ENCODE measurements at regions not wholly inside any gene's neighbourhood (a gene's known extent, or its start where the extent isn't known, plus 50 kb on each side); places are given as distances from the start of the nearest gene placed in this dataset.
A peak's percentile ranks its signal among the peaks of the same experiment; 100 is the strongest.

GRCh38 chr19:29404951-29405727 lies 120.7 kb upstream of the VSTM2B start:
- peak; percentile 37 to 72 for DNase-seq (ENCODE audit: low spot score in 2 of 2, unreplicated experiment in 2 of 2)
- Mint-ChIP-seq H3K9me3 (no peaks in the 10 kb centered on the region), H3K4me3 (peak overlapping the region; percentile 47)

GRCh38 chr19:29405728-29405995 lies 120.1 kb upstream of the VSTM2B start:
- TF ChIP-seq, protein P1, sequence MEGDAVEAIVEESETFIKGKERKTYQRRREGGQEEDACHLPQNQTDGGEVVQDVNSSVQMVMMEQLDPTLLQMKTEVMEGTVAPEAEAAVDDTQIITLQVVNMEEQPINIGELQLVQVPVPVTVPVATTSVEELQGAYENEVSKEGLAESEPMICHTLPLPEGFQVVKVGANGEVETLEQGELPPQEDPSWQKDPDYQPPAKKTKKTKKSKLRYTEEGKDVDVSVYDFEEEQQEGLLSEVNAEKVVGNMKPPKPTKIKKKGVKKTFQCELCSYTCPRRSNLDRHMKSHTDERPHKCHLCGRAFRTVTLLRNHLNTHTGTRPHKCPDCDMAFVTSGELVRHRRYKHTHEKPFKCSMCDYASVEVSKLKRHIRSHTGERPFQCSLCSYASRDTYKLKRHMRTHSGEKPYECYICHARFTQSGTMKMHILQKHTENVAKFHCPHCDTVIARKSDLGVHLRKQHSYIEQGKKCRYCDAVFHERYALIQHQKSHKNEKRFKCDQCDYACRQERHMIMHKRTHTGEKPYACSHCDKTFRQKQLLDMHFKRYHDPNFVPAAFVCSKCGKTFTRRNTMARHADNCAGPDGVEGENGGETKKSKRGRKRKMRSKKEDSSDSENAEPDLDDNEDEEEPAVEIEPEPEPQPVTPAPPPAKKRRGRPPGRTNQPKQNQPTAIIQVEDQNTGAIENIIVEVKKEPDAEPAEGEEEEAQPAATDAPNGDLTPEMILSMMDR (IDR thresholded peaks at IDR 0.05; ENCODE audit: unreplicated experiment) = no peak
- Mint-ChIP-seq H3K4me1 (peaks cover 52% of the 10 kb centered on the region), H3K9me3 (no peaks in the 10 kb centered on the region), H3K36me3 (no peaks in the 10 kb centered on the region), H3K27ac (peak overlapping the region; percentile 69), H3K27me3 (ENCODE audit: low read depth) (peaks cover 10% of the 10 kb centered on the region), H3K4me3 (no peak overlapping the region)
- no peak for DNase-seq (ENCODE audit: low spot score in 2 of 2, unreplicated experiment in 2 of 2)

More at GRCh38 chr19:29404951-29405727, 120.7 kb upstream of the VSTM2B start:
- Mint-ChIP-seq H3K27me3 (ENCODE audit: low read depth) (peaks cover 12% of the 10 kb centered on the region), H3K4me1 (peaks cover 50% of the 10 kb centered on the region), H3K27ac (peak overlapping the region; percentile 69), H3K36me3 (no peaks in the 10 kb centered on the region)
- TF ChIP-seq, protein P1 (IDR thresholded peaks at IDR 0.05; ENCODE audit: unreplicated experiment) = peak; percentile 5

DNA sequence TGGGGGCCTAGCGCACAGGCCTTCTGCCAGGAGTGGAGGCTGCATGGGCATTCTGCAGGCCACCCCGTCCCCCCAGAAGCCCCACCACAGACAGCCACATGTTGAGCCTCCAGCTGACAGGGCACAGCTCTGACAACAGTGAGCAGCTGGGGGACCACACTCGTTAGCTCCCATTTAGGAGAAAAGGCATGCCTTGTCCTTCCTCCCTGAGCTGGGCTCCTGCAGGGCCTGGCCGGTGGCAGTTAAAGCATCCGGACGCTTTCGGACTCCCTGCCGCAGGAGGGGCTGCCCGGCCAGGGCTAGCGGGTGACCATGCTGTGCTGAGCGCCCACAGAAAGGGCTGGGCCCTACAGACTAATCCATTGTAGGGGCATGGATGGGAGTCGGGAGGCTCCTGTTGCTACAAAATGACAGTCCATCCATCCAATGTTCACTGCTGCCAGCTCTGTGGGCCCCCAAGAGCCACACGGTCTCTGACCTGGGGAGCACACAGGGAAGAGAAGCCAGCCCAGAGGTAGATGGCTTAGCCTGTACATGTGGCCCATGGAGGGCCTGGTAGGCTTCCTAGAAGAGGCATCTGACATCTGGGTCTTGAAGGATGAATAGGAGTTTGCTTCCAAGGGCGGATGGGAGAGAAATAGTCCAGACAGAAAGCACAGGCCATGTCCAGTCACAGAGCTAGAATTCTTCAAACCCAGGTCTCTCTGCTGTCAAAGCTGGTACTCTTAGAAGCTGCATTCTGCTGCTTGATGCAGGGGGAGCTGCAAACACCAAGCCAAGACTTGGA lies 116.5 kb upstream of the VSTM2B start:
- H3K27me3 Mint-ChIP-seq (ENCODE audit: low read depth) = peaks cover 12% of the 10 kb centered on the region
- H3K4me1 Mint-ChIP-seq = peaks cover 31% of the 10 kb centered on the region
- H3K27ac Mint-ChIP-seq = no peak overlapping the region
- TF ChIP-seq, protein P1 (IDR thresholded peaks at IDR 0.05; ENCODE audit: unreplicated experiment) = no peak
- H3K4me3 Mint-ChIP-seq = no peak overlapping the region
- no peaks in the 10 kb centered on the region for H3K36me3 Mint-ChIP-seq
- DNase-seq (ENCODE audit: low spot score in 2 of 2, unreplicated experiment in 2 of 2) = no peak
- H3K9me3 Mint-ChIP-seq = no peaks in the 10 kb centered on the region

DNA sequence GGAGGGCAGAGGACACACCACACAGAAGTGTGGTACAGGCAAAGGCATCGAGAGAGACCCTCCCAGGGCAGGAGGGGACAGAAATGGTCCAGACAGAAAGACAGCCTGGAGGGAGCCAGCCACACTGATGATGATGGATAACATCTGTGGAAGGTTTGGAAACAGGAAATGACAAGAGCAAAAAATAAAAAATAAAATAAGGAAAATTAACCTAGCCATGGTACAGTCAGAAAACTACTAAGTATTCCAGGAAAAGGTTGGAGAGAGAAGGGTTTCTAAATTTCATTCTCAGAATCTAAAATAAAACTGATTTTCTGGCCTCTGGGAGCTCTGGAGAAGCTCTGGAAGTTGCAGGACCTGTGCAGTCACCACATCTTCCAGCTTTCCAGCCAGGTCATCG lies 115.2 kb upstream of the VSTM2B start:
- TF ChIP-seq, protein P1 (IDR thresholded peaks at IDR 0.05; ENCODE audit: unreplicated experiment) = no peak
- DNase-seq (ENCODE audit: low spot score in 2 of 2, unreplicated experiment in 2 of 2) = no peak
- H3K9me3 Mint-ChIP-seq = no peaks in the 10 kb centered on the region
- peaks cover 18% of the 10 kb centered on the region for H3K4me1 Mint-ChIP-seq
- H3K4me3 Mint-ChIP-seq = no peak overlapping the region
- no peak overlapping the region for H3K27ac Mint-ChIP-seq
- H3K36me3 Mint-ChIP-seq = no peaks in the 10 kb centered on the region
- peaks cover 17% of the 10 kb centered on the region for H3K27me3 Mint-ChIP-seq (ENCODE audit: low read depth)

GRCh38 chr19:29411113-29411581 lies 114.6 kb upstream of the VSTM2B start:
- no peak overlapping the region for H3K4me3 Mint-ChIP-seq
- DNase-seq (ENCODE audit: low spot score in 2 of 2, unreplicated experiment in 2 of 2) = no peak
- TF ChIP-seq, protein P1 (IDR thresholded peaks at IDR 0.05; ENCODE audit: unreplicated experiment) = no peak
- H3K27ac Mint-ChIP-seq = peak overlapping the region; percentile 28
- H3K36me3 Mint-ChIP-seq = no peaks in the 10 kb centered on the region
- peaks cover 18% of the 10 kb centered on the region for H3K27me3 Mint-ChIP-seq (ENCODE audit: low read depth)
- no peaks in the 10 kb centered on the region for H3K9me3 Mint-ChIP-seq
- H3K4me1 Mint-ChIP-seq = peaks cover 12% of the 10 kb centered on the region
